IPS-NIHi7 (cell line): ENCODE measurements at regions not wholly inside any gene's neighbourhood (a gene's known extent, or its start where the extent isn't known, plus 50 kb on each side); places are given as distances from the start of the nearest gene placed in this dataset.
"Not testable (repeated sequence)": the region's sequence is repeated elsewhere in the genome, so short reads cannot be mapped to it uniquely, and the experiment has no call there.

Source experiments
- DNase-seq: peaks from one replicate; pipeline ENCODE4 v3.0.0; 2012; ENCODE audit warnings: mixed read lengths; ENCODE audit errors: extremely low spot score

- DNase-seq, result no peak
Observed at GRCh38 chr15:58297639-58298038, 134.2 kb upstream of the LIPC start.

DNA sequence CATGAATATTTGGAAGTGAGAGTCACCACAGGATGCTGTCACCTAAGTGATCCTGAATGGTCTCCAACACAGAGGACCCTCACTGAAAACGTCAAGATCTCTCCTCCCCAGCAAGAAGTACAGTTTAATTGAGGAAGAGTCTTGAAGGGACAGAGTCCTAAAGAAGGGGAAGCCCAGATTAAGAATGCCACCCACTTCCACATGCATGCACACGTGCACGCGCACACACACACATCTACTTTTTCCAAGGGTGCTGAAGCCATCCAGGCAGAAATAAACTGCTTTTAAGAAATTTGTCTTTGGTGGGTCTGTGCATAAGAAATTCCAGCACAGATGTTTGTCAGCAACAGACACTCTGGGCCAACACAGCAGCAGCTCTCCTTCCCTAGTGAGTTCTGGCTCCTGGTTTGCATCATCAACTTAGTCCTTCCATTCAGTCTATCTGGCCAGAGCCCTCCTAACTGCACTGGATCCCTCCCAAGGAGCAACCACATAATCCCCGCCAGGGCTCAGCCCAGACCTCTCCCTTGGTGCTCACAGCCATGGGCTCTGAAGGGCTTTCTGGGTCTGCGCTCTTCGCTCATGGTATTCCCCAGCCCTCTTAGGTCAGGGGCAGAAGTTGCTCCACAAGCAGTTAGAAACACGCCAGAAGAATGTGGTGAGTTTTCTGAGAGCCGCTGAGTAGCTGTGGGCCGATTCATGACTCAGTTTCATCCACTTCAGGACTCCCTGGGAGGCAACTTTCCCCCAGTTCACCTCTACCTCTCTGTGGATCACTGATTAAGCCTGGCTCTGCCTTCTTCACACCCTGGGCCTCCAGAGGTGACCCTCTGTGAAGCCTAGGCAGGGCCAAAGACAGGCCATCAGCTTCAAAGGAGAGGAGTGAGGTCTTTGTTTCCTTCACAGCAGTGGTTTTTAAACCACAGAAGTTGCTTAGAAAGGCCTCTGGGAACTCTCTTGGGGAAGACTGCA lies 132.6 kb upstream of the LIPC start:
- no peak for DNase-seq

DNA sequence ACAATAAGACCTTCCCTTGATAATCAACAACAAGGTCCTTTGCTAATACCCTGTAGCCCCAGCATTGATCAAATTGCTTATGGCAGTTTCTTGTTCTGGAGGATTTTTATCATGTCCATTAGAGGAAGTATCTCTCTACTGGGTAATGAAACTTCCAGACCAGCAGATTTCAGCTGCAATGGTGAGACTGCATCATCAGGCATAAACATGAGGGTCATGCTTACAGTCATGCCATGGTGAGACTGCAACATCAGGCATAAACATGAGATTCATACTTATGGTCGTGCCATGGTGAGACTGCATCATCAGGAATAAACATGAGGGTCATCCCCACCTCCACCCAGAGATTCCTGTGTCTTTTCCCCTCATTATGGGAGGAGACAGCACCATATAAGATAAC lies 129.0 kb upstream of the LIPC start:
- no peak for DNase-seq

- no peak for DNase-seq
Observed at GRCh38 chr15:58303236-58303635, 128.6 kb upstream of the LIPC start.

- no peak for DNase-seq
Observed at GRCh38 chr15:58306591-58307312, 125.0 kb upstream of the LIPC start.

DNA sequence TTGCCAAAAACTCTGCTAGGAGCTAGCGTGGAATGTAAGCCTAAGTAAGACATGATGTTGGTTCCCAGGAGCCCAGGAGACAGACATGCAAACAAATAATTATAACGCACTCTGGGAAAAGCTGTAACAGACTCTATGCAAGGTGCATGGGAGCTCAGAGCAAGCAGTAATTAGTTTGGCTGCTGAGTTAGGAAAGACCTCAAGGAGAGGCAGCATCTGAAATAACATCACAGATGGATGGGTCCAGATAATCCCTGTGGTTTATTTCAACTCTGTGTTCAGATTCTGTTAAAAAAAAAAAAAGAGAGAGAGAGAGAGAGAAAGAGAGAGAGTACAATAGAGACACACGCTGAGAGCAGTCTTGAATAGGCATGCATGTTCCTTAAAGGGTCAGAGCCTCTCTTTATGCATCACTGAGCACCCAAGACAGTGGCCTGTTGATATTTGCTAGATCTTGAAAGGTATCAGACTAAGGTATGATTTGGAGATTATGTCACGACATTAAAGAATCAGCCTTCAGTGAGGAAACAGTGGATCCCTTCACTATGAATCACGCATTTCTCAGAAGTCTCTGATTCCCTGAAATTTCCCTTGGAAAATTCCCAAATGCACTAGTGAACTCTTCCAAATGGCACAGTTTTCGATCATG lies 124.4 kb upstream of the LIPC start:
- no peak for DNase-seq

- DNase-seq, result no peak
Observed at GRCh38 chr15:58308742-58309355, 122.9 kb upstream of the LIPC start.

DNA sequence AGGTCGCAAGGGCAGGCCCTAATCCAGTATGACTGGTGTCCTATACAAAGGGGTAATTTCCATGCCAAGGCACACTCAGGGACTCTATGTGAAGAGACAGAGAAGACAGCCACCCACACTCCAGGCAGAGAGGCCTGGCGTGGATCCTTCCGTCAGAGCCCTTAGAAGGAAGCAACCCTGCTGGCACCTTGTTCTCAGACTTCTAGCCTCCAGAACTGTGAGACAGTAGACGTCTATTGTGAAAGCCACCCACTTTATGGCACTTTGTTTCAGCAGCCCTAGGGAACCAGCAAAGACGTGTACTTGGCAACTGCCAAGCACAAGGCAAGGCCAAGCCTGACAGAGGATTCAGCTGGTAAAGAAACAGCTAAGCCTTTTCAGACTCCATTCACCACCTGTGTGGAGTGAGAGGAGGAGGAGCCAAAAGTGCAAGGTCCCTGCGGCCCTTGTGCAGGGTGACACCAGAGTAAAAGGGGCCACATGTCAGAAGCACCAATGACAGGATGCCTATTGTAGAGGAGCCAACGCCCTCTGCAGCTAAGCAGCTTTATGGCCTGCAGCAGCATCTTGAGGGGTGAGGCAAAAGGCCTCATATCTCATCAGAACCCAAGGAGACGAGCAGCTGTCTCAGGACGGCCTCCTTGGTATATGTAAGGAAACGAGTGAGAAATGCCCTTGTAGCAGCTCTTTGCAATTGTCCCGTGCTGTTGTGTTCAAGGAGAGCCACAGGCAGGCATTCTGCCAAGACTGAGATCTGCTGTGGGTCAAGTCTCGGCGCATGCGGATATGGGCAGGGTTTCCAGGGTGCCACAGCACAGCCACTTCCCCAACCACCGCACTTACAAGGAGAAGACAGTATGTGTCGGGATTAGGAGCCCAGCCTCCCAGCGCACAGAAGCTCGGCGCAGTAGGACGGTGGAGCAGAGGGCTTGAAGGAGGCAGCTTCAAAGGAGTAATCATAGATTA lies 121.5 kb upstream of the LIPC start:
- no peak for DNase-seq

DNA sequence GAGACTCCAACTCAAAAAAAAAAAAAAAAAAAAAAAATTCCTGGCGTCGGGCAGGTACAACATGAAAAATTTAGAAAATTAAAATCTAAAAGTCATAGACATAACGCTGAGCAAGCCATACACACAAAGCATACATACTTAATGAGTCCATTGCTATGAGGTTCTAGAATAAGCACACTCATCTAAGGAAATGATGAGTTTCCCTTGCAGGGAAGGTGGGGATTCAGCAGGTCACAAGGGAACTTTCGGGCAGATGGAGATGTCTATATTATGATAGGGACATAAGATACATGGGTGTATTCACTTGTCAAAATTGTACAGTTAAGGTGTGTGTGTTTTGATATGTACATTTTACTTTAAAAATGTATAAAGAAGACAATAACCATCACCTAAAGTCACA lies 120.2 kb upstream of the LIPC start:
- no peak for DNase-seq

GRCh38 chr15:58312031-58312430 lies 119.8 kb upstream of the LIPC start:
- no peak for DNase-seq

DNA sequence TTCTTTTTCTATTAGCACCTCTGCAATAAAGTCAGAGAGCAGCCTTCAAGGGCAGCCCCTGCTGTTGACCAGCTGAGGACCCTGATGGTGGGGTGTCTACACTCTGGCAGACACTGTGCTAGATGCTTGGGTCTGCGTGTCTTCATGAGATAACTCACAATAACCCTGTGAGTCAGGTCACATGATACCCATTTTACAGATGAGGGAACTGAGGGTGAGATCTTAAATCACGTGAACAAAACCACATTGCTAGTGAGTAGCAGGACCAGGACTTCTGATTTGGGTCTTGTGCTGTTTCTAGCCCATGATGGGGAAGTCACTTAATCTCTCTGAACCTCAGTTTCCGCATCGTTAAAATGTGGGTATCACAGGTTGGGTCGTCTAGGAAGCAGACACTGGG lies 118.5 kb upstream of the LIPC start:
- no peak for DNase-seq

DNA sequence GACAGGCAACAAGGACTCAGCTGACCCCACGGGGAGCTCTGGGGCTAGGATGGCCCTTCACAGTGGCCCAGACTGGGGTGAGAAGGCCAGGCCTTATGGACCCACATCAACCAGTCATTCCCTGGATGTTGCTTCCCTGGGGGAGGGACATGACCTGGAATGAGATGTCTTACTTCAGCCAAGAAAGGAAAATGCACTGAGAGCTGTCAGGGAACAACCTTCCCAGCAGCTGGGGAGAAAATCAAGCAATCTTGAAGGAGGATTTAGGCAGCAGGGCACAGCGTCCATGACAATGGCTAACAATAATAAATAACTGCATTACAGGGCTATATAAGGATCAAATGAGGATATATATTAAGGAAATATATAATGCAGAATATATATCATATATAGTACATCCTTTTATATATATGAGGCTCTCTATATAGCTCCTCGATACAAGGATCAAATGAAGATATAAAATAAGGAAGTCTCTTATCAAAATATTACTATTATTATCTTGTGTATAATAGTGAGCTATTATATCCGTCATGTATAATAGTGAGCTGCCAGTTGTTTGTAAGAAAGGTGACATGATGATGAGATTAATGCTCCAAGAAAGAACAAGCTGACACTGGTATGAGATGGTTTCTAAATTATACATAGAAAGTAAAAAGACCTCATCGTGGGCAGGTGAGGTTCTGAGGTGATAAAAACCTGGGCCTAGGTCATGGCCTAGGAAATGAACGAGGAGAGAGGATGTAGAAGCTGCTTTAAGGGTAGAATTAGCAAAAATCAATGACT lies 117.8 kb upstream of the LIPC start:
- no peak for DNase-seq

DNA sequence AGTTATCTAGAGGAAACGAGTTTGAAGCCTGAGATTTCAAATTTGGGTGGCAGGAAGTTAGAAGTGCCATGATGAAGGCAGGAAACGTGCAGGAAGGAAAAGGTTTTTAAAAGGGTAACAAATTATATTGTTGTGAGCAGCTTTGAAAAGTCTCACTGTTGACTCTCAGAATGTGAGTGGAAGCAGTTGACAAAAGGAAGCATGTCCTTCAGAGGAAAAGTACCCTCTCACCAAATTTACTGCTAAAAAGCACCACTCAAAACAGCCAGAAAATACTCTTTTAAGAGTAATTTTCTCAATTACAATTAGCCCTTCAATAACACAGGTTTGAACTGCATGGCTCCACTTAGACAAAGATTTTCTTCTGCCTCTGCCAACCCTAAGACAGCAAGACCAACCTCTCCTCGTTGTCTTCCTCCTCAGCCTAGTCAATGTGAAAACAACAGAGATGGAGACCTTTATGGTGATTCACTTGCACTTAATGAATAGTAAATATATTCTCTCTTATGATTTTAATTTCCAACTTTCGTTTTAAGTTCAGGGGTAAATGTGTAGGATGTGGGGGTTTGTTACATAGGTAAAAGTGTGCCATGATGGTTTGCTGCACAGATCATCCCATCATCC lies 117.1 kb upstream of the LIPC start:
- no peak for DNase-seq

- DNase-seq, result no peak
Observed at GRCh38 chr15:58318517-58318916, 113.3 kb upstream of the LIPC start.

- no peak for DNase-seq
Observed at GRCh38 chr15:58321034-58321433, 110.8 kb upstream of the LIPC start.

GRCh38 chr15:58322253-58322652 lies 109.5 kb upstream of the LIPC start:
- no peak for DNase-seq

DNA sequence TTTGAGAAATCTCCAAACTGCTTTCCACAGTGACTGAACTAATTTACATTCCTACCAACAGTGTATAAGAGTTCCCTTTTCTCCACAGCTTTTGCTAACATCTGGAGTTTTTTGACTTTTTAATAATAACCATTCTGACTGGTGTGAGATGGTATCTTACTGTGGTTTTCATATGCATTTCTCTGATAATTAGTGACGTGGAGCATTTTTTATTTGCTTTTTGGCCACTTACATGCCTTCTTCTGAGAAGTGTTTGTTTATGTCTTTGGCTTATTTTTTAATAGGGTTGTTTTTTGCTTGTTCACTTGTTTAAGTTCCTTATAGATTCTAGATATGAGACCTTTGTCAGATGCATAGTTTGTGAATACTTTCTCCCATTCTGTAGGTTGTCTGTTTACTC lies 108.5 kb upstream of the LIPC start:
- DNase-seq, result not testable (repeated sequence)

GRCh38 chr15:58324533-58324932 lies 107.3 kb upstream of the LIPC start:
- no peak for DNase-seq

GRCh38 chr15:58327958-58328357 lies 103.8 kb upstream of the LIPC start:
- no peak for DNase-seq

GRCh38 chr15:58329211-58329610 lies 102.6 kb upstream of the LIPC start:
- DNase-seq, result no peak
